MM.1S (cell line): ENCODE measurements at regions not wholly inside any gene's neighbourhood (a gene's known extent, or its start where the extent isn't known, plus 50 kb on each side); places are given as distances from the start of the nearest gene placed in this dataset.
A peak's percentile ranks its signal among the peaks of the same experiment; 100 is the strongest.

Experiments used
- DNase-seq: peaks from one replicate; pipeline ENCODE4 v3.0.0-alpha.2; 2015
- H2AFZ ChIP-seq: fragments of 300-600 bp; sonication (generic); 2 replicates; pipeline ENCODE4 v1.6.0; 2016; ENCODE audit warnings: antibody characterized with exemption, low read length
- H3F3A ChIP-seq: fragments of 300-600 bp; sonication (generic); 2 replicates; pipeline ENCODE4 v1.6.1; 2016; ENCODE audit warnings: mild to moderate bottlenecking, antibody characterized with exemption, low read length, moderate library complexity, mixed read lengths; ENCODE audit not compliant: insufficient read depth
- H3K27ac ChIP-seq: fragments of 300-600 bp; sonication (generic); 2 replicates; pipeline ENCODE4 v1.5.1; 2016; ENCODE audit warnings: mild to moderate bottlenecking, low read length
- H3K27me3 ChIP-seq: fragments of 300-600 bp; sonication (generic); replicated peaks from 2 replicates; pipeline ENCODE4 v1.6.0; 2016; ENCODE audit warnings: low read length; ENCODE audit not compliant: insufficient read depth
- H3K36me3 ChIP-seq: fragments of 300-600 bp; sonication (generic); replicated peaks from 2 replicates; pipeline ENCODE4 v1.6.1; 2016; ENCODE audit warnings: mild to moderate bottlenecking, low read length, mixed read lengths; ENCODE audit not compliant: insufficient read depth
- H3K4me1 ChIP-seq: fragments of 300-600 bp; sonication (generic); 2 replicates; pipeline ENCODE4 v1.6.1; 2016; ENCODE audit warnings: low read length, mixed read lengths
- H3K4me2 ChIP-seq: fragments of 300-600 bp; sonication (generic); 2 replicates; pipeline ENCODE4 v1.6.0; 2016; ENCODE audit warnings: low read depth, low read length
- H3K4me3 ChIP-seq: fragments of 300-600 bp; sonication (generic); 2 replicates; pipeline ENCODE4 v1.5.1; 2016; ENCODE audit warnings: low read length, mixed read lengths
- H3K79me2 ChIP-seq: fragments of 300-600 bp; sonication (generic); 2 replicates; pipeline ENCODE4 v1.6.1; 2016; ENCODE audit warnings: mixed run types, low read length, mixed read lengths
- H3K9ac ChIP-seq: fragments of 300-600 bp; sonication (generic); 2 replicates; pipeline ENCODE4 v1.6.1; 2016; ENCODE audit warnings: low read length, mixed read lengths
- H3K9me2 ChIP-seq: fragments of 300-600 bp; sonication (generic); replicated peaks from 2 replicates; pipeline ENCODE4 v1.6.1; 2016; ENCODE audit warnings: mild to moderate bottlenecking, low read length, mixed read lengths; ENCODE audit not compliant: insufficient read depth
- H3K9me3 ChIP-seq: fragments of 300-600 bp; sonication (generic); replicated peaks from 2 replicates; pipeline ENCODE4 v1.6.1; 2016; ENCODE audit warnings: mild to moderate bottlenecking, low read length, mixed read lengths; ENCODE audit not compliant: insufficient read depth
- H4K20me1 ChIP-seq: fragments of 300-600 bp; sonication (generic); 2 replicates; pipeline ENCODE4 v1.6.1; 2016; ENCODE audit warnings: mild to moderate bottlenecking, low read length, moderate library complexity, mixed read lengths; ENCODE audit not compliant: insufficient read depth
- CTCF ChIP-seq: fragments of 300-600 bp; sonication (generic); IDR thresholded peaks from 2 replicates; pipeline ENCODE4 v1.5.1; 2016; ENCODE audit warnings: antibody characterized with exemption, low read length, mixed read lengths
- EZH2 ChIP-seq: fragments of 300-600 bp; sonication (generic); optimal IDR thresholded peaks from 2 replicates; pipeline ENCODE3; 2017; ENCODE audit warnings: low read depth, mild to moderate bottlenecking, antibody characterized with exemption, low read length, mixed read lengths
- EZH2phosphoT487 ChIP-seq: fragments of 300-600 bp; sonication (generic); IDR thresholded peaks from 2 replicates; pipeline ENCODE4 v1.6.1; 2018; ENCODE audit warnings: antibody characterized with exemption, low read length

GRCh38 chr15:61393949-61394348 lies 164.8 kb upstream of the RORA start:
- H4K20me1 ChIP-seq = no peaks in the 10 kb centered on the region
- H3K9me2 ChIP-seq = no peaks in the 10 kb centered on the region
- no peak overlapping the region for H3K9ac ChIP-seq
- H3K9me3 ChIP-seq = no peaks in the 10 kb centered on the region
- TF ChIP-seq CTCF = no peak
- peak overlapping the region; percentile 36; the same call in 1 of the 2 replicates for H3K27ac ChIP-seq
- H3K27me3 ChIP-seq = no peaks in the 10 kb centered on the region
- no peaks in the 10 kb centered on the region for H3K79me2 ChIP-seq
- peak overlapping the region; percentile 43 for H2AFZ ChIP-seq
- peaks cover 20% of the 10 kb centered on the region for H3K4me1 ChIP-seq
- H3K4me3 ChIP-seq = no peak overlapping the region; the same call in 1 of the 2 replicates
- peak; percentile 83 for DNase-seq
- H3K4me2 ChIP-seq = peak overlapping the region; percentile 60
- no peaks in the 10 kb centered on the region for H3K36me3 ChIP-seq
- H3F3A ChIP-seq = peaks cover 7% of the 10 kb centered on the region; the same call in 1 of the 2 replicates

- Histone ChIP-seq H3K4me3 (no peak overlapping the region), H3K27me3 (no peaks in the 10 kb centered on the region), H4K20me1 (no peaks in the 10 kb centered on the region), H3K27ac (no peak overlapping the region; the same call in 1 of the 2 replicates), H3K9me3 (no peaks in the 10 kb centered on the region), H3K36me3 (no peaks in the 10 kb centered on the region), H3K4me2 (peak overlapping the region; percentile 60), H3K4me1 (peaks cover 20% of the 10 kb centered on the region), H3K9ac (no peak overlapping the region), H3K79me2 (no peaks in the 10 kb centered on the region), H3F3A (peaks cover 7% of the 10 kb centered on the region; the same call in 1 of the 2 replicates), H3K9me2 (no peaks in the 10 kb centered on the region), H2AFZ (0 out of 2 replicates have a peak overlapping the region, but pooled peaks have one; percentile 25)
- DNase-seq = no peak
- TF ChIP-seq EZH2phosphoT487 (no peak), CTCF (no peak), EZH2 (no peak)
These were observed 164.4 kb upstream of the RORA start for GRCh38 chr15:61393524-61393923.

GRCh38 chr15:61390138-61390537 lies 161.0 kb upstream of the RORA start:
- Histone ChIP-seq H3K36me3 (no peaks in the 10 kb centered on the region), H3F3A (peaks cover 7% of the 10 kb centered on the region; the same call in 1 of the 2 replicates), H3K27me3 (no peaks in the 10 kb centered on the region), H3K9me2 (no peaks in the 10 kb centered on the region), H3K27ac (no peak overlapping the region), H3K4me3 (no peak overlapping the region), H2AFZ (no peak overlapping the region), H3K79me2 (no peaks in the 10 kb centered on the region), H3K4me2 (no peak overlapping the region), H4K20me1 (no peaks in the 10 kb centered on the region), H3K9me3 (no peaks in the 10 kb centered on the region), H3K4me1 (peaks cover 20% of the 10 kb centered on the region), H3K9ac (no peak overlapping the region)
- TF ChIP-seq CTCF = peak; percentile 25; the same call in 1 of the 2 replicates
- TF ChIP-seq EZH2 = no peak
- TF ChIP-seq EZH2phosphoT487 = no peak
- peak; percentile 48 for DNase-seq
